Right lobe of liver (tissue), 4 donors: ENCODE measurements at regions not wholly inside any gene's neighbourhood (a gene's known extent, or its start where the extent isn't known, plus 50 kb on each side); places are given as distances from the start of the nearest gene placed in this dataset.

Source experiments
- POLR2A ChIP-seq: fragments of 450-650 bp; IDR thresholded peaks from one replicate; pipeline ENCODE4 v1.6.1; 2017; ENCODE audit warnings: antibody characterized with exemption, mild to moderate bottlenecking
- TF ChIP-seq, protein P1 (sequence below), 4 donors: fragments of 200-600 bp in 3 of 4; fragments of 450-650 bp in 1 of 4; IDR thresholded peaks; one replicate each; pipeline versions ENCODE4 v1.5.1 to v1.8.0; 2016 to 2022; ENCODE audit warnings: antibody characterized with exemption in 4 of 4, mild to moderate bottlenecking in 2 of 4
- donor health status: DM: no; HTN: no; CAD: no.
- donor health status: DM: no; HTN: no; CAD: no.
- donor health status: DM: no; HTN: yes; CAD: no.

DNA sequence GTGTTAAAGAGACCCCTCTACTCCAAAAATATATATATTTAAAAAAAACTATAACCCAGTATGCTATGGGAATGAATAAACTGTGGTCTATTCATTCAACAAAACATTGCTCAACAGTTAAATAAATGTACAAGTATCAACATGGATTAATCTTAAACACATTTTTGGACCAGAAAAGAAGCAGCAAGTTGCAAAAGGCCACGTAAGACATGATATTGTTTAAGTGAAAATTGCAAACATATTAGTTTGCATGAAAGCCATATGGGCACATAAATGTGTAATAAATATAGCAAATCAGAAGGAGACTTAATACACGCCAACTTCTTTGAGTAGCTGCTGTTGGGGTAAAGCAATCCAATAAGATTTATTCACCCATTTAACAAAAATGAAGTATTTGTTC, 321.5 kb downstream of the FBXO15 start:
- TF ChIP-seq, protein P1, sequence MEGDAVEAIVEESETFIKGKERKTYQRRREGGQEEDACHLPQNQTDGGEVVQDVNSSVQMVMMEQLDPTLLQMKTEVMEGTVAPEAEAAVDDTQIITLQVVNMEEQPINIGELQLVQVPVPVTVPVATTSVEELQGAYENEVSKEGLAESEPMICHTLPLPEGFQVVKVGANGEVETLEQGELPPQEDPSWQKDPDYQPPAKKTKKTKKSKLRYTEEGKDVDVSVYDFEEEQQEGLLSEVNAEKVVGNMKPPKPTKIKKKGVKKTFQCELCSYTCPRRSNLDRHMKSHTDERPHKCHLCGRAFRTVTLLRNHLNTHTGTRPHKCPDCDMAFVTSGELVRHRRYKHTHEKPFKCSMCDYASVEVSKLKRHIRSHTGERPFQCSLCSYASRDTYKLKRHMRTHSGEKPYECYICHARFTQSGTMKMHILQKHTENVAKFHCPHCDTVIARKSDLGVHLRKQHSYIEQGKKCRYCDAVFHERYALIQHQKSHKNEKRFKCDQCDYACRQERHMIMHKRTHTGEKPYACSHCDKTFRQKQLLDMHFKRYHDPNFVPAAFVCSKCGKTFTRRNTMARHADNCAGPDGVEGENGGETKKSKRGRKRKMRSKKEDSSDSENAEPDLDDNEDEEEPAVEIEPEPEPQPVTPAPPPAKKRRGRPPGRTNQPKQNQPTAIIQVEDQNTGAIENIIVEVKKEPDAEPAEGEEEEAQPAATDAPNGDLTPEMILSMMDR (IDR thresholded peaks at IDR 0.05), result no peak
- no peak for TF ChIP-seq POLR2A
